Smooth muscle cell of the brain vasculature (primary cell): ENCODE measurements at regions not wholly inside any gene's neighbourhood (a gene's known extent, or its start where the extent isn't known, plus 50 kb on each side); places are given as distances from the start of the nearest gene placed in this dataset.
"Not testable (repeated sequence)": the region's sequence is repeated elsewhere in the genome, so short reads cannot be mapped to it uniquely, and the experiment has no call there.

Experiments used
- DNase-seq: peaks from one replicate; pipeline ENCODE4 v3.0.0-alpha.2; 2012; ENCODE audit warnings: low read depth, low spot score

GRCh38 chr5:39618391-39618790 lies 193.6 kb upstream of the DAB2 start:
- DNase-seq: no peak

GRCh38 chr5:39616131-39616530 lies 191.4 kb upstream of the DAB2 start:
- DNase-seq: no peak

GRCh38 chr5:39611076-39611475 lies 186.3 kb upstream of the DAB2 start:
- DNase-seq: not testable (repeated sequence)

GRCh38 chr5:39608024-39608423 lies 183.2 kb upstream of the DAB2 start:
- DNase-seq: no peak

- DNase-seq: no peak
Observed at GRCh38 chr5:39606591-39606990, 181.8 kb upstream of the DAB2 start.

- DNase-seq: no peak
Observed at GRCh38 chr5:39605588-39606575, 181.1 kb upstream of the DAB2 start.

- DNase-seq: no peak
Observed at GRCh38 chr5:39605145-39605544, 180.4 kb upstream of the DAB2 start.

GRCh38 chr5:39604491-39604890 lies 179.7 kb upstream of the DAB2 start:
- no peak for DNase-seq

GRCh38 chr5:39599721-39600431 lies 175.1 kb upstream of the DAB2 start:
- no peak for DNase-seq

- DNase-seq: no peak
Observed at GRCh38 chr5:39598661-39599248, 174.0 kb upstream of the DAB2 start.

GRCh38 chr5:39588179-39588578 lies 163.4 kb upstream of the DAB2 start:
- DNase-seq: no peak

GRCh38 chr5:39587675-39588074 lies 162.9 kb upstream of the DAB2 start:
- no peak for DNase-seq

GRCh38 chr5:39586185-39586584 lies 161.4 kb upstream of the DAB2 start:
- DNase-seq: no peak

GRCh38 chr5:39584927-39585326 lies 160.1 kb upstream of the DAB2 start:
- no peak for DNase-seq

GRCh38 chr5:39580702-39581453 lies 156.1 kb upstream of the DAB2 start:
- peak; percentile 40 for DNase-seq

- DNase-seq: no peak
Observed at GRCh38 chr5:39579750-39580149, 155.0 kb upstream of the DAB2 start.

GRCh38 chr5:39578887-39579497 lies 154.2 kb upstream of the DAB2 start:
- no peak for DNase-seq

- no peak for DNase-seq
Observed at GRCh38 chr5:39577529-39577928, 152.7 kb upstream of the DAB2 start.

GRCh38 chr5:39570403-39571027 lies 145.7 kb upstream of the DAB2 start:
- peak; percentile 31 for DNase-seq

- no peak for DNase-seq
Observed at GRCh38 chr5:39569857-39570256, 145.1 kb upstream of the DAB2 start.

- no peak for DNase-seq
Observed at GRCh38 chr5:39566891-39567290, 142.1 kb upstream of the DAB2 start.
